Tibial nerve (tissue), 4 donors: ENCODE measurements at regions not wholly inside any gene's neighbourhood (a gene's known extent, or its start where the extent isn't known, plus 50 kb on each side); places are given as distances from the start of the nearest gene placed in this dataset.

Experiments
- DNase-seq, 2 donors: peaks; one replicate each; pipeline ENCODE4 v3.0.0-alpha.2; 2019; ENCODE audit warnings: low spot score in 2 of 2
- H3K27ac ChIP-seq, 4 donors: fragments of 200-600 bp; sonication (generic) in 3 of 4; one replicate each; pipeline ENCODE4 v1.5.1; 2017 to 2019; ENCODE audit warnings: mild to moderate bottlenecking in 1 of 4
- H3K27me3 ChIP-seq, 2 donors: fragments of 200-600 bp; sonication (generic) in 1 of 2; one replicate each; pipeline versions ENCODE4 v1.5.1 to v1.6.0; 2017 to 2019
- H3K36me3 ChIP-seq, 3 donors: fragments of 200-600 bp; sonication (generic); one replicate each; pipeline ENCODE4 v1.5.1; 2018 to 2019
- H3K4me1 ChIP-seq, 4 donors: fragments of 200-600 bp; sonication (generic) in 3 of 4; one replicate each; pipeline ENCODE4 v1.5.1; 2017 to 2019
- H3K4me3 ChIP-seq, 4 donors: fragments of 200-600 bp; sonication (generic) in 3 of 4; one replicate each; pipeline ENCODE4 v1.5.1; 2017 to 2019; ENCODE audit warnings: mild to moderate bottlenecking in 1 of 4, moderate library complexity in 1 of 4
- H3K9me3 ChIP-seq, 4 donors: fragments of 200-600 bp; sonication (generic) in 3 of 4; one replicate each; pipeline ENCODE4 v1.5.1; 2017 to 2019
- CTCF ChIP-seq, 5 experiments: fragments of 200-600 bp in 3 of 5; fragments of 450-650 bp in 2 of 5; sonication (generic) in 3 of 5; IDR thresholded peaks; one replicate each; pipeline ENCODE4 v1.5.1; 2016 to 2019; ENCODE audit warnings: antibody characterized with exemption in 5 of 5, mild to moderate bottlenecking in 3 of 5, moderate library complexity in 2 of 5
- EP300 ChIP-seq, 2 donors: sonication (generic); formaldehyde crosslinking; IDR thresholded peaks; one replicate each; pipeline ENCODE4 v1.6.1; 2017; ENCODE audit warnings: antibody characterized with exemption in 2 of 2, mild to moderate bottlenecking in 1 of 2
- POLR2A ChIP-seq, 2 donors: fragments of 450-650 bp; IDR thresholded peaks; one replicate each; pipeline ENCODE4 v1.6.1; 2017; ENCODE audit warnings: antibody characterized with exemption in 2 of 2, mild to moderate bottlenecking in 2 of 2, moderate library complexity in 2 of 2
- WGBS, 2 donors: methylation state at CpG; one replicate each; pipeline ENCODE4 v1.1.5; 2018; 5-methylcytosine and 5-hydroxymethylcytosine counted together

GRCh38 chr2:145930318-145930717 lies 1410.4 kb upstream of the ZEB2 start:
- DNase-seq = no peak
- Histone ChIP-seq H3K4me1 (peaks cover 0 to 9% (median 2%) of the 10 kb centered on the region in 4 donors), H3K36me3 (no peaks in the 10 kb centered on the region), H3K27ac (peak overlapping the region in 2 of 4 donors; percentile 67 to 75), H3K27me3 (no peaks in the 10 kb centered on the region), H3K9me3 (no peaks in the 10 kb centered on the region), H3K4me3 (no peak overlapping the region)
- 23 to 34% methylated on average over 2 of the region's 2 CpGs for WGBS, 2 donors
- TF ChIP-seq CTCF (IDR thresholded peaks at IDR 0.05) = no peak
- no peak for TF ChIP-seq EP300 (IDR thresholded peaks at IDR 0.05)
- no peak for TF ChIP-seq POLR2A (IDR thresholded peaks at IDR 0.05)

GRCh38 chr2:145927131-145927950 lies 1407.4 kb upstream of the ZEB2 start:
- DNase-seq = no peak
- no peak overlapping the region for H3K27ac ChIP-seq
- H3K9me3 ChIP-seq = no peaks in the 10 kb centered on the region
- no peak overlapping the region for H3K4me3 ChIP-seq
- TF ChIP-seq CTCF (IDR thresholded peaks at IDR 0.05) (no peak), EP300 (IDR thresholded peaks at IDR 0.05) (no peak), POLR2A (IDR thresholded peaks at IDR 0.05) (no peak)
- no peaks in the 10 kb centered on the region for H3K36me3 ChIP-seq
- 28 to 31% methylated on average over 5 of the region's 5 CpGs for WGBS, 2 donors
- no peaks in the 10 kb centered on the region for H3K27me3 ChIP-seq
- H3K4me1 ChIP-seq = peaks cover 0 to 9% (median 2%) of the 10 kb centered on the region in 4 donors

GRCh38 chr2:145925591-145925990 lies 1405.7 kb upstream of the ZEB2 start:
- Histone ChIP-seq H3K9me3 (no peaks in the 10 kb centered on the region), H3K27ac (no peak overlapping the region), H3K4me3 (no peak overlapping the region), H3K36me3 (no peaks in the 10 kb centered on the region), H3K4me1 (peaks cover 0 to 4% (median 2%) of the 10 kb centered on the region in 4 donors), H3K27me3 (no peaks in the 10 kb centered on the region)
- TF ChIP-seq POLR2A (IDR thresholded peaks at IDR 0.05) = no peak
- TF ChIP-seq CTCF (IDR thresholded peaks at IDR 0.05) = no peak
- TF ChIP-seq EP300 (IDR thresholded peaks at IDR 0.05) = no peak
- WGBS, 2 donors = 59 to 68% methylated on average over 4 of the region's 4 CpGs
- DNase-seq = no peak

GRCh38 chr2:145919477-145919876 lies 1399.6 kb upstream of the ZEB2 start:
- no peak for DNase-seq
- TF ChIP-seq POLR2A (IDR thresholded peaks at IDR 0.05) (no peak), CTCF (IDR thresholded peaks at IDR 0.05) (peak in 4 of 5 experiments; percentile 17 to 38 (median 24))

GRCh38 chr2:145918951-145919350 lies 1399.0 kb upstream of the ZEB2 start:
- DNase-seq = no peak
- no peak for TF ChIP-seq EP300 (IDR thresholded peaks at IDR 0.05)
- no peak for TF ChIP-seq POLR2A (IDR thresholded peaks at IDR 0.05)
- TF ChIP-seq CTCF (IDR thresholded peaks at IDR 0.05) = no peak
- peaks cover 0 to 18% (median 0%) of the 10 kb centered on the region in 4 donors for H3K4me1 ChIP-seq
- no peaks in the 10 kb centered on the region for H3K36me3 ChIP-seq
- no peaks in the 10 kb centered on the region for H3K27me3 ChIP-seq
- WGBS, 2 donors = 32 to 33% methylated on average over 1 of the region's 1 CpG
- no peaks in the 10 kb centered on the region for H3K9me3 ChIP-seq
- no peak overlapping the region for H3K4me3 ChIP-seq
- H3K27ac ChIP-seq = peak overlapping the region in 3 of 4 donors; percentile 57 to 82 (median 76)

More at GRCh38 chr2:145919477-145919876, 1399.6 kb upstream of the ZEB2 start:
- Histone ChIP-seq H3K27ac (peak overlapping the region in 3 of 4 donors; percentile 57 to 82 (median 76)), H3K4me1 (peaks cover 0 to 18% (median 0%) of the 10 kb centered on the region in 4 donors), H3K36me3 (no peaks in the 10 kb centered on the region), H3K27me3 (no peaks in the 10 kb centered on the region), H3K4me3 (peak overlapping the region in 1 of 4 donors; percentile 17), H3K9me3 (no peaks in the 10 kb centered on the region)
- 24 to 34% methylated on average over 2 of the region's 2 CpGs for WGBS, 2 donors
